ENCODE measurements at regions not wholly inside any gene's neighbourhood (a gene's known extent, or its start where the extent isn't known, plus 50 kb on each side); places are given as distances from the start of the nearest gene placed in this dataset.

DNA sequence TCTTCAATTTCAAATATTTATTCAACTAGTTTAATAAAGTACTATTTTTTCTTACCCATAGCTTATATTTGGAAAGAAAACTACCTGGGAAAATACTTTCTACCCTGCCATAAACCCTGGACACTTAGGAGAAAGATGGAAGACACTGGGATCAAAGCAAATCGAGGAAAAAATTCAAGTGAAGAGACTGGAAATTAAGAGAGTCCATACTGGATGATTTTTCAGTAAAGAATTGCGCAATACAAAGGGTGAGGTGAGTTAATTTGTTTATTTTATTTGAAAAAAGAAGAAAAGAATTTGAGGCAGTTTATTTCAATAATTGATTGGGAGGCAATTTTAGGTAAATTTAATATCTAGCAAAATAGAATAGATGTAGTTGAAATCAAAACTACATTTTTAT, 331.8 kb upstream of the ITGA1 start:
- no peak for TF ChIP-seq EP300 (IDR thresholded peaks at IDR 0.05)
- TF ChIP-seq, protein P1, sequence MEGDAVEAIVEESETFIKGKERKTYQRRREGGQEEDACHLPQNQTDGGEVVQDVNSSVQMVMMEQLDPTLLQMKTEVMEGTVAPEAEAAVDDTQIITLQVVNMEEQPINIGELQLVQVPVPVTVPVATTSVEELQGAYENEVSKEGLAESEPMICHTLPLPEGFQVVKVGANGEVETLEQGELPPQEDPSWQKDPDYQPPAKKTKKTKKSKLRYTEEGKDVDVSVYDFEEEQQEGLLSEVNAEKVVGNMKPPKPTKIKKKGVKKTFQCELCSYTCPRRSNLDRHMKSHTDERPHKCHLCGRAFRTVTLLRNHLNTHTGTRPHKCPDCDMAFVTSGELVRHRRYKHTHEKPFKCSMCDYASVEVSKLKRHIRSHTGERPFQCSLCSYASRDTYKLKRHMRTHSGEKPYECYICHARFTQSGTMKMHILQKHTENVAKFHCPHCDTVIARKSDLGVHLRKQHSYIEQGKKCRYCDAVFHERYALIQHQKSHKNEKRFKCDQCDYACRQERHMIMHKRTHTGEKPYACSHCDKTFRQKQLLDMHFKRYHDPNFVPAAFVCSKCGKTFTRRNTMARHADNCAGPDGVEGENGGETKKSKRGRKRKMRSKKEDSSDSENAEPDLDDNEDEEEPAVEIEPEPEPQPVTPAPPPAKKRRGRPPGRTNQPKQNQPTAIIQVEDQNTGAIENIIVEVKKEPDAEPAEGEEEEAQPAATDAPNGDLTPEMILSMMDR (IDR thresholded peaks at IDR 0.05), result no peak
- no peak for TF ChIP-seq POLR2A (IDR thresholded peaks at IDR 0.05)
